ENCODE measurements at regions not wholly inside any gene's neighbourhood (a gene's known extent, or its start where the extent isn't known, plus 50 kb on each side); places are given as distances from the start of the nearest gene placed in this dataset.

DNA sequence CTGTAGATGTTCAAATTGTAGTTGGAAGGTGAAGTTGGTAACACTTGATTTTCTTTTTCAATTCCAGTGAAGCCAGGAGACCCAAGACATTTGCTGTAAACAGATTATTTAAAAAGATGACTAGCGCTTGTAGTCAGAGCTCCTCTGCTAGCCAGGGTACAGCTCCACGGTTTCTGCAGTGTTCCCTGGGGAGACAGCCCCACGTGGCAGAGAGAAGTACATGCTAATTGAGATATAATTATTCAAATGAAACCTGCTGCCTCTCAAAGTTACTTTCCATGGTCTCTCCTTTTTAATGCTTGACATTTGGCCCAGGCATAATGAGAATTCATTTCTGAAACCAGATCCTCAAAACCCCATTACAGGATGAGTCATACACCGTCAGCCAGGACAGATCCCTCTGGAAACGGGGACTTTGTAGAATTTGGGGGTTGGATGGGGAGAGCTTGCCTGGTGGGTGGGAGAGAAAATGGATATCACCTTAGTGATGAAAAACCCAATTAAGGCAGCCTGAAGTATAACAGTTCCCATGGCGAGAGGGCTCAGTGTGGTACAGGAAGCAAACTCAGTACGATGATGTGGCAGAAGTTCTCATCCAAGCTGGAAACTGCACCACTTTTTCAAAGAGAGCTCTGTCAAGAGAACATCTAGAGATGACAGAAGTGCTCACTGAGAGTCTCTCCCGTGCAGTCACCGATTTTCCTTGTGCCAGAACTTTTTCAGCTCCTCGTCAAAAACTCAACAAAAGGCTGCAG lies 637.7 kb upstream of the TMEM132C start:
- Histone ChIP-seq H3K9me3 (no peaks in the 10 kb centered on the region), H3K4me1 (no peaks in the 10 kb centered on the region), H3K36me3 (no peaks in the 10 kb centered on the region), H3K4me3 (no peak overlapping the region), H3K27ac (no peak overlapping the region), H3K27me3 (peaks cover 0 to 9% (median 0%) of the 10 kb centered on the region in 4 donors)
- DNase-seq = no peak
- TF ChIP-seq, protein P1, sequence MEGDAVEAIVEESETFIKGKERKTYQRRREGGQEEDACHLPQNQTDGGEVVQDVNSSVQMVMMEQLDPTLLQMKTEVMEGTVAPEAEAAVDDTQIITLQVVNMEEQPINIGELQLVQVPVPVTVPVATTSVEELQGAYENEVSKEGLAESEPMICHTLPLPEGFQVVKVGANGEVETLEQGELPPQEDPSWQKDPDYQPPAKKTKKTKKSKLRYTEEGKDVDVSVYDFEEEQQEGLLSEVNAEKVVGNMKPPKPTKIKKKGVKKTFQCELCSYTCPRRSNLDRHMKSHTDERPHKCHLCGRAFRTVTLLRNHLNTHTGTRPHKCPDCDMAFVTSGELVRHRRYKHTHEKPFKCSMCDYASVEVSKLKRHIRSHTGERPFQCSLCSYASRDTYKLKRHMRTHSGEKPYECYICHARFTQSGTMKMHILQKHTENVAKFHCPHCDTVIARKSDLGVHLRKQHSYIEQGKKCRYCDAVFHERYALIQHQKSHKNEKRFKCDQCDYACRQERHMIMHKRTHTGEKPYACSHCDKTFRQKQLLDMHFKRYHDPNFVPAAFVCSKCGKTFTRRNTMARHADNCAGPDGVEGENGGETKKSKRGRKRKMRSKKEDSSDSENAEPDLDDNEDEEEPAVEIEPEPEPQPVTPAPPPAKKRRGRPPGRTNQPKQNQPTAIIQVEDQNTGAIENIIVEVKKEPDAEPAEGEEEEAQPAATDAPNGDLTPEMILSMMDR (IDR thresholded peaks at IDR 0.05) = no peak
- no peak for TF ChIP-seq POLR2A (IDR thresholded peaks at IDR 0.05)
- WGBS, 2 donors = 57 to 68% methylated on average over 10 of the region's 10 CpGs
- intact Hi-C loops (cut with DNase I) = no loop called here

DNA sequence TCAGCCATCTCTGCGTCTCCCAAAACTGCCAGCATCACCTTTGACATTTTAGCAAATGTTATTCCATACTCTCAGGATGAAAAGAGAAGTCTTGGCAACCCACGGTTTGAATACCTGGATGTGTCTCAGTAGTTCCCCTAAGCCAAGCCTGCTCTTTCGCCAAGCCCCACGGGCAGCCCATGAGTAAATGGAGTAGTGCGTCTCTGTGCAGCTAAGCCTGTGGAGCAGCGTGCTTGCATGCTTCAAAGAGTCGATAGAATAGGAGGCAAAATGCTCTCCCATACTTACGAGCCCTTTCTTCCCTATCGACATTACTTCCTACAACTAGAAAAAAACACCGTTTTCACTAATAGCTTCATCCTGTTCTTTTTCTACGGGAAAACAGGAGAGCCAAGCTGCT lies 634.5 kb upstream of the TMEM132C start:
- peaks cover 0 to 14% (median 0%) of the 10 kb centered on the region in 4 donors for H3K27me3 ChIP-seq
- WGBS, 2 donors = 70 to 74% methylated on average over 9 to 10 of the region's 11 CpGs

DNA sequence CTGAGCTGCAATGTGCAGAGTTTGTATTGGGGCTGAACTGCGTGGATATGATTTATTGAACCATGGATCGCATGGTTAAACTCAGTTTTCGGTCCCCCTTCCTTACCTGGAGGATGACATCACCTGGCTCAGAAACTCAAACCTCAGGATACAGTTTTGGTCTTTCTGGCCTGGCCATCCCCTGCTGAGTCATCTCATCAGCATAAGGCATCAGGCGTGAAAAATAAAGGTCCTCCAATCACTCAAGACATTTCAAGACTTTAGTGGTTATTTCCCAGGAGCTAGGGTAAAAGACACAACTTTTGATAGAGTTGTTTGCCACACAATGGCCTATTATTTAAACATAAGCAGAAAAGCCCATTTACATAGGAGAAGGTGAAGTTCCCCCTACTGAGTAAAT lies 631.1 kb upstream of the TMEM132C start:
- no peaks in the 10 kb centered on the region for H3K9me3 ChIP-seq
- no peaks in the 10 kb centered on the region for H3K36me3 ChIP-seq
- 29 to 89% methylated on average over 1 to 3 of the region's 4 CpGs for WGBS, 2 donors
- H3K4me1 ChIP-seq = no peaks in the 10 kb centered on the region
- no peak for DNase-seq
- peaks cover 0 to 14% (median 0%) of the 10 kb centered on the region in 4 donors for H3K27me3 ChIP-seq
- intact Hi-C loops (cut with DNase I) = no loop called here
- no peak overlapping the region for H3K4me3 ChIP-seq
- TF ChIP-seq, protein P1 (IDR thresholded peaks at IDR 0.05) = no peak
- no peak for TF ChIP-seq POLR2A (IDR thresholded peaks at IDR 0.05)
- H3K27ac ChIP-seq = no peak overlapping the region

More for the DNA sequence above, 634.5 kb upstream of the TMEM132C start:
- Histone ChIP-seq H3K4me3 (no peak overlapping the region), H3K27ac (no peak overlapping the region), H3K9me3 (no peaks in the 10 kb centered on the region), H3K4me1 (no peaks in the 10 kb centered on the region), H3K36me3 (no peaks in the 10 kb centered on the region)
- intact Hi-C loops (cut with DNase I) = no loop called here
- no peak for DNase-seq
- TF ChIP-seq, protein P1 (IDR thresholded peaks at IDR 0.05) = no peak
- no peak for TF ChIP-seq POLR2A (IDR thresholded peaks at IDR 0.05)

DNA sequence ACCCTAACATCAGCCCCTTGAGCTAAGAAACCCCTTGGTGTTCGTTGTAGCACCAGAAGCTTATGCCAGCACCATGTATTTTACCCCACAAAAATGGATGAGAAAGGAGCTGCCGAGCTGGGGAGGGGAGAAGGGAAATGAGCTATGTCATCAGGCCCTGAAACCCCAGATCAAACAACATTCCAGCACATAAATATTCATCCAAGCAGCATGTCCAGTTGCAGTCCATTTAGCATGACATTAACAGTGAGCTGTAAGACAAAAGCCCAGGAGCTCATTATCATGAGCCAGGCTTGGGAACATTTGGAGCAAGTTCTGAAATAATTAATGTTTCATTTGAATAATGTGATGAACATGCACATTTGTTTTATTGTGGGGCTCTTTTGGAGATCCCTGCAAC lies 630.1 kb upstream of the TMEM132C start:
- 37 to 80% methylated on average over 2 of the region's 2 CpGs for WGBS, 2 donors
- intact Hi-C loops (cut with DNase I) = no loop called here
- DNase-seq = no peak
- Histone ChIP-seq H3K4me1 (no peaks in the 10 kb centered on the region), H3K27ac (no peak overlapping the region), H3K4me3 (no peak overlapping the region), H3K36me3 (no peaks in the 10 kb centered on the region), H3K27me3 (peaks cover 0 to 14% (median 0%) of the 10 kb centered on the region in 4 donors), H3K9me3 (no peaks in the 10 kb centered on the region)
- TF ChIP-seq POLR2A (IDR thresholded peaks at IDR 0.05) = no peak
- TF ChIP-seq, protein P1 (IDR thresholded peaks at IDR 0.05) = no peak

DNA sequence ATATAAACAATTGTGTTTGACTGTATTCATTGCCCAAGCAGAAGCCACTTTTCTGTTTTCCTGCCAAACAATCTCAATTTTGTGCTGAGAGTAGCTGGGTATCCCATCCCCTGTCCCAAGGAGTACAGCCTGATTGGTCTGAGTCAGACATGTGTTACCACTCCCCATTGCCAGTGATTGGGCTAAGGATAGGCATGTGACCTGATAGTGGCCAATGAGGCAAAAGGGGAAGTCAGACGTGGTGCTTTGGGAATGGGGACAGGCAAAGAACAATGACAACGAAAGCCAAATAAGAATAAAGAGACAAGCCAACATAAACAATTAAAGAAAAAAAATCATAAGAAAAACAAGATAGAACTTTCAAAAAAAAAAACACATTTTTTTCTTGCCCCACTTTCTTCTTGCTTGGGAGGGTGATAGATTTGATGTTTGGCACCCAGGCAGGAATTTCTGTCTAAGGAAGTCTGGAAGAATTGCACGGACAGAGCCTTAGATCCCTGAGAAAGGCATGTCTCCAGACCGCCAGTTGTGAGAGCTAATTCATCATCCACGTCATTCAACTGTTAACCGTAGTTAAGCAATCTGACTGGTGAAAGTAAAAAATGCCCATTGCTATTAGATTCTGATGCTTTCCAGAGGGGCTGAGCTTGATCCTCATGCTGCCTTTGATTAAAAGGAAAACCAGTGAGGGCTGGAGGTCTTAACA lies 626.6 kb upstream of the TMEM132C start:
- Histone ChIP-seq H3K4me1 (no peaks in the 10 kb centered on the region), H3K27ac (no peak overlapping the region), H3K9me3 (no peaks in the 10 kb centered on the region), H3K27me3 (no peaks in the 10 kb centered on the region), H3K36me3 (no peaks in the 10 kb centered on the region), H3K4me3 (no peak overlapping the region)
- WGBS, 2 donors = 25 to 26% methylated on average over 6 of the region's 6 CpGs
- TF ChIP-seq, protein P1 (IDR thresholded peaks at IDR 0.05) = no peak
- TF ChIP-seq POLR2A (IDR thresholded peaks at IDR 0.05) = no peak
- no peak for DNase-seq
- intact Hi-C loops (cut with DNase I) = no loop called here
